HFF-Myc (cell line): ENCODE measurements at regions not wholly inside any gene's neighbourhood (a gene's known extent, or its start where the extent isn't known, plus 50 kb on each side); places are given as distances from the start of the nearest gene placed in this dataset.
"Not testable (repeated sequence)": the region's sequence is repeated elsewhere in the genome, so short reads cannot be mapped to it uniquely, and the experiment has no call there.

Experiments used
- DNase-seq: peaks from one replicate; pipeline ENCODE4 v3.0.0-alpha.2; 2011; ENCODE audit warnings: low read depth; ENCODE audit errors: extremely low read depth
- H3K4me3 ChIP-seq: replicated peaks from 2 replicates; pipeline ENCODE4 v1.5.1; 2011; ENCODE audit warnings: low read depth, mild to moderate bottlenecking, control low read depth, low read length
- TF ChIP-seq, protein P1 (sequence below): IDR thresholded peaks from 2 replicates; pipeline ENCODE4 v1.5.1; 2012; ENCODE audit warnings: mild to moderate bottlenecking, low read depth, low read length, control low read depth; ENCODE audit errors: missing control alignments

DNA sequence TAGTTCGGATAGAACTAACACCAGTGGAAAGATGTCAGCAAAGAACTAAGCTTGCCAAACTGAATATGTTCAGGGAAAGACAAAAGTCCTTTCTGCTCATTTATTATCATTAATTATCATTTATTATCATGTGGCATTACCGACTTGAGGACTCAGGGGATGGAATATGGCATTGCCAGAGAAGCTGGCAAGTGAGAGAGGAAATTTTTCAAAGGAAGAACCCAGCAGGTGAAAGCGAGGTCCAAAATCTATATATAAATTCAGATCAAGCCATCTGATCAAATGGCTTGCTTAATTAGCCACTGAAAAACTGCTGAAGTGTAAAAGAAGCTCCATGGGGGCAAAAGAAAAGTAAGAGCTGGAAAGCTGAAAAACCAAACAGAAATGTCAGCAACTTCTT lies 1049.6 kb upstream of the SEMA6A start:
- TF ChIP-seq, protein P1, sequence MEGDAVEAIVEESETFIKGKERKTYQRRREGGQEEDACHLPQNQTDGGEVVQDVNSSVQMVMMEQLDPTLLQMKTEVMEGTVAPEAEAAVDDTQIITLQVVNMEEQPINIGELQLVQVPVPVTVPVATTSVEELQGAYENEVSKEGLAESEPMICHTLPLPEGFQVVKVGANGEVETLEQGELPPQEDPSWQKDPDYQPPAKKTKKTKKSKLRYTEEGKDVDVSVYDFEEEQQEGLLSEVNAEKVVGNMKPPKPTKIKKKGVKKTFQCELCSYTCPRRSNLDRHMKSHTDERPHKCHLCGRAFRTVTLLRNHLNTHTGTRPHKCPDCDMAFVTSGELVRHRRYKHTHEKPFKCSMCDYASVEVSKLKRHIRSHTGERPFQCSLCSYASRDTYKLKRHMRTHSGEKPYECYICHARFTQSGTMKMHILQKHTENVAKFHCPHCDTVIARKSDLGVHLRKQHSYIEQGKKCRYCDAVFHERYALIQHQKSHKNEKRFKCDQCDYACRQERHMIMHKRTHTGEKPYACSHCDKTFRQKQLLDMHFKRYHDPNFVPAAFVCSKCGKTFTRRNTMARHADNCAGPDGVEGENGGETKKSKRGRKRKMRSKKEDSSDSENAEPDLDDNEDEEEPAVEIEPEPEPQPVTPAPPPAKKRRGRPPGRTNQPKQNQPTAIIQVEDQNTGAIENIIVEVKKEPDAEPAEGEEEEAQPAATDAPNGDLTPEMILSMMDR = no peak
- no peak overlapping the region for H3K4me3 ChIP-seq
- no peak for DNase-seq

DNA sequence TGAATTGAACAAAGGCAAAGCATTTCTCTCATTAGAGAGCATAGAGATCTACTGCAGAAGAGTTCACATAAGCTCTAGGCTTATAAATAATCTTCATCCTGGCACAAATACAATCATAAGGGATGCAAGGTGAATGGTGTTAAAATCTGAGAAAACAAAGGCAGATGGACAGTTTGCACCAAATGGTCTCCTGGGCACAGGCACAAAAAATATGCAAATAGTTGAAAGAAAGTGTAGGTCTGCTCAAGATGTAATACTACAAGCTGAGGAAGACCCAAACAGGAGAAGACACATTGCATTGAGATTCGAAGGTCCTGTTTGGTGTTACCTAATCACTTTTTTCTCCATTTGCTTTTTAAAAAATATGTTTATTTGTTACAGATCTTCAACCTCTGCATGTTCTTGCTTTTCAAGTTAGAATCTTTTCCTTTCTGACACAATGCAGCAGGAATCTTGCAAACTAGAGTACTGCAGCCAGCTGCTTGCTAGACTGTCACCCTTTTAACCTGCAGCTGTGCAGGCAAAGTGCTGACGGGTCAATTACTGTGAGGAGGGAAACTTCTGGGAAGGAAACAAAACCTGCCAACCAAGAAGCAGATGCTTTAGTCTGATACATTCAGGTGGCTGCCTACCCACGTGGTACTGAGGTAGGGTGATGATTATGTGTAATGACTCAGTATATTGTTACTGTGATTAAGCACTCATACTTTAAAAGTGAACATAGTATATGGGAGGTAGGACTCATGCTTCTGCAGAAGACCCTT lies 1048.6 kb upstream of the SEMA6A start:
- TF ChIP-seq, protein P1 = no peak
- DNase-seq = no peak
- no peak overlapping the region for H3K4me3 ChIP-seq

DNA sequence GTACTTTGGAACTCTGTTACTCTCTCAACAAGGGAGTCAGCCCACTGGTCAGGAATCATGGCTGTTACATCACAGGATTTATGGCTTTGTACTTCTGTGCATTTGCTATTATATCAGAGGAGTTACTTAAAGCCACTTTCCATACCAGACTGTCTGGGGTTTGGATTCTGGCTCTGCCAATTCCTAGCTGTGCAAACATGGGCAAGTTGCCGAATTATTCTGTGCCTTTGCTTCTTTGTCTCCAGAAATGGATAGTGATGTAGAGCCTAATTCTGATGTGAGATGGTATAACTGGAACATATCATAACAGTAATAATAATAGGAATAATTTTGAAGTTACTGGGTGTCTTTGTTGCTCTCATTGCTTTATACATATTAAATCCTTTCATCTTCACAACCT lies 1047.3 kb upstream of the SEMA6A start:
- TF ChIP-seq, protein P1 = no peak
- no peak overlapping the region for H3K4me3 ChIP-seq
- DNase-seq = no peak

DNA sequence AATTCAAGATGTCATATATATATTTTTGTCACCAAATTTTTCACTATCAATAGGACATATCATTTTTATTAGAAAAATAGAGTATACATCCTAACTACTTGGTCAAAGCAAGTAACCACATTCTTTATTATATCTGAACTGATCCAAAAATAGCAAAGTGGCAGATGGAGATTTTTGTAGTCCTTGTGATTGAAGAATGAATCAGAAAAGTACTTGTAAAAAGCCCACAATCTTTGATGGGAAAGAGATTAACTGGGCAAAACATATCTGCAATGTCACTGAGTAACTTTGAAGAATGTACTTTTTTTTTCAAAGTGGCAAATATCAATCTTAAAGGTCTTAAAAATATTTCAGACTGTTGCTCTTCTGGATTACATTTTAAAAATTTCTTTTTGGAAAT lies 1040.6 kb upstream of the SEMA6A start:
- TF ChIP-seq, protein P1 = no peak
- DNase-seq = no peak
- H3K4me3 ChIP-seq = no peak overlapping the region

DNA sequence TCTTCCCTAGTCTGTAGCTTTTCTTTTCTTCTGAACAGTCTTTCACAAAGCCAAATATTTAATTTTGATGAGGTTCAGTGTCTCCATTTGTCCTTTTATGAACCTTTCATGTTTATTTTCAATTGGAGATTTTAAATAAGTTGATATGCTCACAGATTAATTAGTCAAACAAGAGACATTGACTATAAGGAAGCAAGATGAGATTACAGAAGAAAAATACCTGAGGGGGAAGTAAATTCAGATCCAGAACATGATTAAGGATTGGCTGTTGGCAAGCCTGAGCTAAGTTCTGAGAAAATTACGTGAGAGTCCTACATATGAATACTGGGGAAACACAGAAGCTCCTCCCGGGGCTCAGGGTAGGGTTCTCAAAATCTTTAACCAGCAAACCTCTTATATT lies 1039.8 kb upstream of the SEMA6A start:
- H3K4me3 ChIP-seq = no peak overlapping the region
- TF ChIP-seq, protein P1 = no peak
- no peak for DNase-seq

DNA sequence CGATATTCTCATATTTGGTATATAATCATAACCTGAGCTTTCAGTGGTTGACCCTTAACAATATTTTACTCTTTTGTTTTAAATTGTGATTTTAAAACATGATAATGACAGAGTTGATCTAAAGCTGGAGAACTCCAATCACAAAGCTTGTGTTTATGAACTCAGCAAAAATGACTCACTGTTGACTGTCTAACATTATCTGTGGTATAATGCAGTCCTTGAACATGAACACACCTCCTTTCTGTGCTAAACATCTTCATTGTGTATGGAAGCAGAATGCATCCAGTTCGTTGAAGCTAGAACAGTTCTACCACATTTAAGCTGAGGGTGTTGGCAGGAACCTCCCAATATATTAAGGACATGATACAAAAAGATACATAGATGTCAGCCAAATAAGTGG lies 1030.2 kb upstream of the SEMA6A start:
- TF ChIP-seq, protein P1 = no peak
- no peak overlapping the region for H3K4me3 ChIP-seq
- no peak for DNase-seq

DNA sequence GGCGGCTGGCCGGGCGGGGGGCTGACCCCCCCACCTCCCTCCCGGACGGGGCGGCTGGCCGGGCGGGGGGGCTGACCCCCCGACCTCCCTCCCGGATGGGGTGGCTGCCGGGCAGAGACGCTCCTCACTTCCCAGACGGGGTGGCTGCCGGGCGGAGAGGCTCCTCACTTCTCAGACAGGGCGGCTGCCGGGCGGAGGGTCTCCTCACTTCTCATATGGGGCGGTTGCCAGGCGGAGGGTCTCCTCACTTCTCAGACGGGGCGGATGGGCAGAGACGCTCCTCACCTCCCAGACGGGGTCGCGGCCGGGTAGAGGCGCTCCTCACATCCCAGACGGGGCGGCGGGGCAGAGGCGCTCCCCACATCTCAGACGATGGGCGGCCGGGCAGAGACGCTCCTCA lies 1025.2 kb upstream of the SEMA6A start:
- H3K4me3 ChIP-seq, DNase-seq: not testable (repeated sequence)
